NT2/D1 (cell line): ENCODE measurements at regions not wholly inside any gene's neighbourhood (a gene's known extent, or its start where the extent isn't known, plus 50 kb on each side); places are given as distances from the start of the nearest gene placed in this dataset.

ENCODE experiments used
- YY1 ChIP-seq: IDR thresholded peaks from 2 replicates; pipeline ENCODE4 v1.6.1; 2011; ENCODE audit not compliant: insufficient read length, insufficient read depth
- ZNF274 ChIP-seq: IDR thresholded peaks from 2 replicates; pipeline ENCODE4 v1.6.1; 2011; ENCODE audit warnings: mild to moderate bottlenecking, low read depth, low read length

- TF ChIP-seq YY1 (no peak), ZNF274 (no peak)
Observed at GRCh38 chr6:164124473-164124872, 710.0 kb downstream of the QKI start.
